Midbrain (tissue), 1 donor: ENCODE measurements at regions not wholly inside any gene's neighbourhood (a gene's known extent, or its start where the extent isn't known, plus 50 kb on each side); places are given as distances from the start of the nearest gene placed in this dataset.
"Not testable (repeated sequence)": the region's sequence is repeated elsewhere in the genome, so short reads cannot be mapped to it uniquely, and the experiment has no call there.

Source experiments
- DNase-seq: peaks from one replicate; lab custom pipeline; 2025; lab: John Stamatoyannopoulos, UW

- DNase-seq = no peak
Observed at GRCh38 chr7:131019351-131019750, 285.3 kb upstream of the KLF14 start.

DNA sequence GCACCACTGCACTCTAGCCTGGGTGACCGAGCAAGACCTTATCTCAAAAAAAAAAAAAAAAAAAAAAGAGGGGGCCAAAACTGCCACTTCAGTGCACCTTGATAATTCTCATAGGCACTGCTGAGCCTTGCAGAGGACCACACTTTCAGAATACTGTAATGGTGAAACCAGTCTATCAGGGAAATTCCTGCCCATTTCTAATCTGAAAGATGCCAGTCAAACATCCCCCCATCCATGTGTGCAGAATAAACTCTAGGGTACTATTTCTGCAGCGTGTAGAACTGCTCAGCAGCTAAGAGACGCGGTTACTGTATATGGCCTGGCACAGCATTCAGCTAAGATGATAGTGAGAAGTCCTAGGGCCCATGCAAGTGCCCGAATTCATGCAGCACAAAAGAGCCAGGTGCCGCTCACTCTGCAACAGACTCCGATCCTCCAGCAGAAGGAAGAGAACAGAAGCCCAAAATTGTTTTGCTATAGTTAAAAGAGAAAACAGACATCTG, 286.8 kb upstream of the KLF14 start:
- no peak for DNase-seq

- no peak for DNase-seq
Observed at GRCh38 chr7:131021460-131021859, 287.5 kb upstream of the KLF14 start.

- DNase-seq = no peak
Observed at GRCh38 chr7:131021902-131022301, 287.9 kb upstream of the KLF14 start.

- DNase-seq = no peak
Observed at GRCh38 chr7:131026297-131027000, 292.4 kb upstream of the KLF14 start.

DNA sequence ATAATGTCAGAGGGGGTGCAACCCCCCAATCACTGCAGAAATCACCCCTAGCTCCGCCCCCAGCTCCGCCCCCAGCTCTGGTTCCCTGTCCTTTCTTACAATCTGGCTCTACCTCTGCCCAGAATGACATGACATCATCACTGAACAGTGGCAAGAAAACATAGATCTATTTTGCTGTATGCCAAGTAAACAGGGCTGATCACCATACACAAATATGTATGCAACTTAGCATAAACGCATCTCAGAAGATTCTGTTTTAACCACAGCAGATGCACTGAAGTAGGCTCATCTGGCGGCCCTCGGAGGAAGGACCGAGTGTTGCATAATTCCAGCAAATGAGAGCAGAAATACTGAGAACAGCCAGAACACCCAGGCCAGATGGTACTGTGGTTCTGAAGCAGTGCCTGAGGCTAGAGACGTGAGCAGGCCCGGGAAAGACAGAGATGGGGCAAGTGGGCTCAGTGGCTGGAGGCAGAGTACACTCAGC, 293.3 kb upstream of the KLF14 start:
- DNase-seq = peak; percentile 24

GRCh38 chr7:131028295-131028694, 294.3 kb upstream of the KLF14 start:
- no peak for DNase-seq

GRCh38 chr7:131029002-131029401, 295.0 kb upstream of the KLF14 start:
- DNase-seq = no peak

GRCh38 chr7:131031099-131031868, 296.4 kb upstream of the MKLN1 start:
- no peak for DNase-seq

GRCh38 chr7:131032786-131033185, 294.9 kb upstream of the MKLN1 start:
- DNase-seq = no peak

DNA sequence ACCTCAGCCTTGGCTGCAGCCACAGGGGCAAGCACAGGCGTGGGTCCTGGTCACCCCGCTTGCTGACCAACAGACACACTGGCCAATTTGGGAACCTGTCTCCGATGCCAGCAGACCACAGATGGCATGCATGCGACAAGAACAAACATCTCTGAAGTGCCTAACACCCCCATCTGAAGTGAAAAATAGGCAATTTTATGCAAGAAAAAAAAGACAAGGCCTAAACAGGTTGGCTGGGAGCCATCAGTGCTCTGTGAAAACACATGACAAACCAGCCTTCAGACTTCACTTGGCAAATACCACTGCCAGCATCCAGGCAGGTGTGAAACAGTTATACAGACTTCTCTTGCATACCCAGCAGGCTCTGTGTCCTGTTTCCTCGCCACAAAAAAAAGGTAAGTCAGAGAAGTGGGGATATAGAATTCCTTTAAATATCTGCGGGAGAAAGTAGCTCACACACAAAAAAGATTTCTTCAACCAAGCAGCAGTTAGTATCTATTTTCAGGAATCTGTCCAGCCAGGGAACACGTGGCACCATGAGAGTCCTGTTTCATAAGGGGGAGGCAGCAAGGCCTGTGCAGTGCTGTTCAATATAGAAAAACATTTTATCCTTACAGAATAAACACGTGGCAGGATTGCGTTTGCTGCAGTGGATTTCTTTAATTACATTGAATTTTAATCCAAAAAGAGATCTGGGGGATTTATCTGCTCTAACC, 293.4 kb upstream of the MKLN1 start:
- DNase-seq = peak; percentile 53

- DNase-seq = no peak
Observed at GRCh38 chr7:131035088-131035770, 292.4 kb upstream of the MKLN1 start.

DNA sequence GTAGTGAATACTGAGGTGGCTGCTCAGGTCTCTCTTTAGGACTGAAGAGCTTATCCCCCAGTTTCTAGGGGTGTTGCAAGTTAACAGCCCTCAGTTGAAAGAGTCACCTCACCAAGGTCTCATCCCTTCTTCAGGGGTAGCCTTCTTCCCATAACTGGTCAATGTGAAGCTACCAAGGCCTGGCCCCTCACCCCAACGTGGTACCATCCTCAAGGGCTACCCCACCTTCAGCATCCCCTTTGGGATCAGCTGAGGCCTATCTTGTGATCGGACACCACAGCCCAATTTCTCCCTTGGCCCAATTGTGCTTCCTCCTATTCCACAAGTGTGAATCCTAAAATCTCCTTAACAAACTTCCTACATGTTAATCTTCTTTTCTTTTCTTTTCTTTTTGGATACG, 289.5 kb upstream of the MKLN1 start:
- no peak for DNase-seq

- no peak for DNase-seq
Observed at GRCh38 chr7:131039355-131039762, 288.3 kb upstream of the MKLN1 start.

GRCh38 chr7:131039836-131040235, 287.8 kb upstream of the MKLN1 start:
- DNase-seq = no peak

GRCh38 chr7:131040467-131040932, 287.2 kb upstream of the MKLN1 start:
- DNase-seq = peak; percentile 75

DNA sequence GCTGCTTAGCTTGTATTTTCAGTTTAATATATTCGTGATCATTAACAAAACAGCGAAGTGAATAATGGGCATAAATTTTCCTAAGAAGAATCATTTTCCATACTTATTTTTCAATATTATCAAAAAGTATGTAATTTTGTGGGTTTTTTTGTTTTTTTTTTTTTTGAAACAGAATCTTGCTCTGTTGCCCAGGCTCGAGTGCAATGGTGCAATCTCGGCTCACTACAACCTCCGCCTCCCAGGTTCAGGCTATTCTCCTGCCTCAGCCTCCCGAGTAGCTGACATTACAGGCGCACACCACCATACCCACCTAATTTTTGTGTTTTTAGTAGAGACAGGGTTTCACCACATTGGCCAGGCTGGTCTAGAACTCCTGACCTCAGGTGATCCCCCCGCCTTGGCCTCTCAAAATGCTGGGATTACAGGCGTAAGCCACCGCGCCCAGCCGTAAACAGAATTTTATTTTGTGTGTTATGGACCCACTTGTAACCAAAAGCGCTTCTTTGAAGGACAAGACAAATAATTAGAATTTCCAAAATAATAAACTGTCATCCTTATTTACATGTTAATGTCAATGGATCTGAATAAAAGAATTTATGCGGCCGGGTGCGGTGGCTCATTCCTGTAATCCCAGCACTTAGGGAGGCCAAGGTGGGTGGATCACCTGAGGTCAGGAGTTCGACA, 286.5 kb upstream of the MKLN1 start:
- not testable (repeated sequence) for DNase-seq

DNA sequence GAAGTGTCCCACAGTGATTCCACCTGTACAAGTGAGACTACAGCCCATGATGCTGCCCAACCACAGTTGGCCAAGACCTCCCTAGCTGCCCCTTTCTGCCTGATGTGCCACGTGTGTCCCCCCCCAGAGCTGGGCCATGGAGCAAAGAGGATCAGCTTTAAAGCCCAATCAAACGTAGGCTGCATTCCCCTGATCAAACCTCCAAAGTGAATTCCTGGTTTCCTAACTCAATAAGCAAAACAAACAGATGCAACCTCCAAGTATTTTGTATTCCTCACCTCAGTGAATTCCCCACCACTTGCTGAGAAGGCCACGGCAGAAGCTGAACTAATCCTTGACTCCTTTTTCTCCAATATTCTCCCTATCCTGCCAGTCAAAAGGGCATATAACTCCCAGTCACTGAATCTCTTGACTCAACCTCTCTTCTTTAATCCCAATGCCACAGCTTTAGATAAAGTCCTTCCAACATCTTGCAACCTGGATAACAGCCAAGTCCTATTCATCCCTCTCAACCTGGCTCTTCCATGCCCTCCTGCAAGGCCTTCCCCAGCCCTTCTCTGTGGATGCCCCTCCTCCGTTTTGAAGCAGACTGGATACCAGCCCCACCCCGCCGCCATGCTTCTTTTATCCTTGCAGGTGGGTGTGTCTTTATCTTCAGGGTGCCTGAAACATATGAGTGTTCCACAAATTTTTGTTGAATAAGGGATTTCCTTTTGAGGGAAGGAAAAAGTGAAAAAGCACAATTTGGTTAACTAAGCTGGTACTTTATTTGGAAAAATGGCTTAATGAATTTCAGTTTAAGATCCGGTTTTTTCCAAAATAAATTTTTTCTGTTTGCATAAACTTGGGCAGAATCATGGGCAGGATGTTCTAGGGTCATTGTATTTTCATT, 285.2 kb upstream of the MKLN1 start:
- DNase-seq = no peak

GRCh38 chr7:131045526-131045925, 282.1 kb upstream of the MKLN1 start:
- no peak for DNase-seq

- DNase-seq = no peak
Observed at GRCh38 chr7:131046246-131046645, 281.4 kb upstream of the MKLN1 start.
